Activated naive CD8-positive, alpha-beta T cell treated with anti-CD3 and anti-CD28 coated beads, Interleukin-2, amount 50 U/mL, for 24 hours (primary cell): ENCODE measurements at regions not wholly inside any gene's neighbourhood (a gene's known extent, or its start where the extent isn't known, plus 50 kb on each side); places are given as distances from the start of the nearest gene placed in this dataset.

Experiments used
- ATAC-seq: fragments of 150-1000 bp; cut with Tn5 transposase; one replicate; pipeline ENCODE4 v1.10.0; 2021
- DNase-seq: peaks from one replicate; pipeline ENCODE4 v3.0.0; 2021
- H3K27ac Mint-ChIP-seq: one replicate; pipeline ENCODE4 v1.8.0; 2021; ENCODE audit warnings: mild to moderate bottlenecking, mixed read lengths
- H3K27me3 Mint-ChIP-seq: one replicate; pipeline ENCODE4 v1.8.0; 2021; ENCODE audit warnings: mixed read lengths
- H3K36me3 Mint-ChIP-seq: one replicate; pipeline ENCODE4 v1.8.0; 2021; ENCODE audit warnings: low read depth, mixed read lengths
- H3K4me1 Mint-ChIP-seq: one replicate; pipeline ENCODE4 v1.8.0; 2021; ENCODE audit warnings: mixed read lengths
- H3K4me3 Mint-ChIP-seq: one replicate; pipeline ENCODE4 v1.8.0; 2021; ENCODE audit warnings: mild to moderate bottlenecking, moderate library complexity, mixed read lengths
- H3K9me3 Mint-ChIP-seq: one replicate; pipeline ENCODE4 v1.8.0; 2021; ENCODE audit warnings: mixed read lengths

DNA sequence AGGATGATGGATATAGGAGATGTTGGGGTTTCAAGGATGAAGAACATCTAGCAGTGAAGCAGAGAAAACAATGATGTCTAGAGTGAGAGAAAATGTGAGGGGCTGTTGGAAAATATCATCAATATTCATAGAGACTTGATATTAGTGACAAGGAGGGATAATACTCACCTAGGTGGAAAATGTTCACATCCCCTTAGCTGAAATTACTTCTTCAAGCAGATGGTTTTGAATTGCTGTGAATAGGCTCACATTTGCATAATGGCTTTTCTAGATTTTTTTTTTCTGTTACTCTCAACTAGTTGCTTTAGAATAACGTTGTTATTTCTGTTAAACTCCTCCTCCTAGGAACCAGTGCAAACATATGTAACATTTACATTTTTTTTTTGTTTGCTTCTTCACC, 61.6 kb upstream of the MAP1B start:
- no peak for ATAC-seq
- Mint-ChIP-seq H3K36me3 (no peaks in the 10 kb centered on the region), H3K9me3 (peaks cover 8% of the 10 kb centered on the region)

DNA sequence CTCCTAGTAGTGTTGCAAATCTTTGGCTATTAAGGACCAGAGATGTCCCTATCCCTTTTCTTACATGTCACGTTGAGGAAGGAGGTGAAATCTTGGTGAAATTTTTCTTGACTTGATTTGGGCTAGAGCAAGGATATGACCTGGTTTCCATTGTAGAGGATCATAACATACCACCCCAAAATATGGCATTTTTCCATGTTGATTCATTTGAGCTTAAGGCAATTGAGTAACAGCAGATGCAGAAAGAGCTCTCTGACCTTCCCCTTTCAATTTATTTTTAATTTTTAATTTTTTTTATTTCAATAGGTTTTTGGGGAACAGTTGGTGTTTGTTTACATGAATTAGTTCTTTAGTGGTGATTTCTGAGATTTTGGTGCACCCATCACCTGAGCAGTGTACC, 61.2 kb upstream of the MAP1B start:
- H3K27ac Mint-ChIP-seq = no peak overlapping the region
- no peak for ATAC-seq
- no peak for DNase-seq
- H3K27me3 Mint-ChIP-seq = peaks cover 28% of the 10 kb centered on the region
- H3K4me1 Mint-ChIP-seq = no peaks in the 10 kb centered on the region
- no peak overlapping the region for H3K4me3 Mint-ChIP-seq
- H3K9me3 Mint-ChIP-seq = peaks cover 8% of the 10 kb centered on the region
- no peaks in the 10 kb centered on the region for H3K36me3 Mint-ChIP-seq

More for the DNA sequence above, 61.6 kb upstream of the MAP1B start:
- Mint-ChIP-seq H3K4me3 (no peak overlapping the region), H3K4me1 (no peaks in the 10 kb centered on the region), H3K27me3 (peaks cover 28% of the 10 kb centered on the region), H3K27ac (no peak overlapping the region)
- DNase-seq = no peak

DNA sequence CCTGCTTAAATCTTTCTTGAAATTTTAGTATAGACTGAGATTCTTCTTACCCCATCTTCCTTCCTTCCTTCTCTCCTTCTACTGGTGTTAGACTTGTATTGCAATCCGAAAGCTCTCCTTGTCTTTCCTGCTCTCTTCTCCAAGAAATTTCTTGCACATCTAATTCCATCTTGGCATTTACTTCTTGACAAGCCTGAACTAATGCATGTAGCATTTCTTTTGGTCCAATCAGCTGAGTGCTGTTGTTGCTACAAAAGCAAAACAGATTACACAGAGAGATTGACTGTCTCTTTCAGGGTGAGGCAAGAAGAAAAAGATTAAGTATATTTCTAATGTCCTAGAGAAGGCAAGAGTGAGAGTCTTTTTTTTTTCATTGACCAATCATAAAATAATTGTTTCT, 51.6 kb upstream of the MAP1B start:
- ATAC-seq (no peak), DNase-seq (no peak)
- no peaks in the 10 kb centered on the region for H3K4me1 Mint-ChIP-seq
- H3K9me3 Mint-ChIP-seq = peaks cover 3% of the 10 kb centered on the region
- H3K27ac Mint-ChIP-seq = no peak overlapping the region
- H3K4me3 Mint-ChIP-seq = no peak overlapping the region
- H3K27me3 Mint-ChIP-seq = peaks cover 9% of the 10 kb centered on the region
- H3K36me3 Mint-ChIP-seq = no peaks in the 10 kb centered on the region
